T-helper 2 cell (primary cell): ENCODE measurements at regions not wholly inside any gene's neighbourhood (a gene's known extent, or its start where the extent isn't known, plus 50 kb on each side); places are given as distances from the start of the nearest gene placed in this dataset.

Source experiments
- DNase-seq, 5 experiments: peaks; one replicate each; pipeline versions ENCODE4 v3.0.0 to v3.0.0-alpha.2; 2012 to 2022

GRCh38 chr4:187135878-187136277, 412.2 kb upstream of the FAT1 start:
- DNase-seq, result no peak

GRCh38 chr4:187139141-187139540, 415.5 kb upstream of the FAT1 start:
- no peak for DNase-seq

GRCh38 chr4:187141101-187141500, 417.4 kb upstream of the FAT1 start:
- DNase-seq, result no peak

- no peak for DNase-seq
Measured at GRCh38 chr4:187149229-187149945, 425.7 kb upstream of the FAT1 start.

GRCh38 chr4:187157380-187157958, 433.8 kb upstream of the FAT1 start:
- no peak for DNase-seq

- DNase-seq, result no peak
Measured at GRCh38 chr4:187158003-187158402, 434.3 kb upstream of the FAT1 start.

- DNase-seq, result no peak
Measured at GRCh38 chr4:187160486-187160885, 436.8 kb upstream of the FAT1 start.

- DNase-seq, result no peak
Measured at GRCh38 chr4:187166886-187167512, 443.3 kb upstream of the FAT1 start.

- DNase-seq, result no peak
Measured at GRCh38 chr4:187171706-187172339, 448.2 kb upstream of the FAT1 start.

GRCh38 chr4:187172340-187172761, 448.7 kb upstream of the FAT1 start:
- no peak for DNase-seq

GRCh38 chr4:187174749-187175148, 451.1 kb upstream of the FAT1 start:
- no peak for DNase-seq

GRCh38 chr4:187175197-187175596, 451.5 kb upstream of the FAT1 start:
- no peak for DNase-seq

- no peak for DNase-seq
Measured at GRCh38 chr4:187176261-187176910, 452.7 kb upstream of the FAT1 start.

GRCh38 chr4:187178084-187178483, 454.4 kb upstream of the FAT1 start:
- no peak for DNase-seq

GRCh38 chr4:187178587-187178986, 454.9 kb upstream of the FAT1 start:
- no peak for DNase-seq

GRCh38 chr4:187179086-187180058, 455.7 kb upstream of the FAT1 start:
- no peak for DNase-seq

- DNase-seq, result no peak
Measured at GRCh38 chr4:187181054-187181453, 457.4 kb upstream of the FAT1 start.

- DNase-seq, result no peak
Measured at GRCh38 chr4:187183346-187183745, 459.7 kb upstream of the FAT1 start.

GRCh38 chr4:187183826-187184225, 460.2 kb upstream of the FAT1 start:
- no peak for DNase-seq

- no peak for DNase-seq
Measured at GRCh38 chr4:187184508-187184907, 460.9 kb upstream of the FAT1 start.

- DNase-seq, result no peak
Measured at GRCh38 chr4:187188118-187188517, 464.5 kb upstream of the FAT1 start.

GRCh38 chr4:187188741-187189140, 465.1 kb upstream of the FAT1 start:
- no peak for DNase-seq
